PC-3 (cell line): ENCODE measurements at regions not wholly inside any gene's neighbourhood (a gene's known extent, or its start where the extent isn't known, plus 50 kb on each side); places are given as distances from the start of the nearest gene placed in this dataset.
"Not testable (repeated sequence)": the region's sequence is repeated elsewhere in the genome, so short reads cannot be mapped to it uniquely, and the experiment has no call there.

Source experiments
- CTCF ChIP-seq: fragments of 300-600 bp; sonication (generic); conservative IDR thresholded peaks from 2 replicates; pipeline ENCODE4 v1.5.1; 2017; ENCODE audit warnings: antibody characterized with exemption, low read depth, mild to moderate bottlenecking, low read length
- EZH2phosphoT487 ChIP-seq: fragments of 300-600 bp; sonication (generic); IDR thresholded peaks from 2 replicates; pipeline ENCODE4 v1.6.1; 2018; ENCODE audit warnings: mild to moderate bottlenecking, antibody characterized with exemption, low read length, borderline replicate concordance

DNA sequence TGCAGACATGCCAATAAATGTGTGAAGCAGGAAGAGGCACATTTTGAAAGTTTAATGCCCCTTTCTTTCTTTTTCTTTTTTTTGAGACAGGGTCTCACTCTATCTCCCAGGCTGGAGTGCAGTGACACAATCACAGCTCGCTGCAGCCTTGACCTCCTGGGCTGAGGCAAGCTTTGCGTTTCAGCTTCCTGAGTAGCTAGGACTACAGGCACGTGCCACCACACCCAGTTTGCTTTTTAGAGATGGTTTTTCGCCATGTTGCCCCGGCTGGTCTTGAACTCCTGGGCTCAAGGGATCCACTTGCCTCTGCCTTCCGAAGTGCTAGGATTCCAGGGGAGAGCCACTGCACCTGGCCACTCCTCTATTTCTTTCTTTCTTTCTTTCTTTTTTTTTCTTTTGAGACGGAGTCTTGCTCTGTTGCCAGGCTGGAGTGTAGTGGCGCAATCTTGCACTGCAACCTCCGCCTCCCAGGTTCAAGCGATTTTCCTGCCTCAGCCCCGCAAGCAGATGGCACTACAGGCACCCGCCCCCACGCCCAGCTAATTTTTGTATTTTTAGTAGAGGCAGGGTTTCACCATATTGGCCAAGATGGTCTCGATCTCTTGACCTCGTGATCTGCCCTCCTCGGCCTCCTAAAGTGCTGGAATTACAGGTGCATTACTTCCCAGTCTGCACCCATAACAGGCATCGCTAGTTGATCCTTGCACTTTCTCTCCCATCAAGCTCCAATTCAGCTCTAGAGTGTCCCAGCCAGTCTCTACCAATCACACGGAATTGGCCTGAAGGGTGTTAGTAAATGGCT, 77.5 kb upstream of the RUNX3 start:
- TF ChIP-seq CTCF, EZH2phosphoT487: not testable (repeated sequence)
